C4-2B (cell line): ENCODE measurements at regions not wholly inside any gene's neighbourhood (a gene's known extent, or its start where the extent isn't known, plus 50 kb on each side); places are given as distances from the start of the nearest gene placed in this dataset.
A peak's percentile ranks its signal among the peaks of the same experiment; 100 is the strongest.
"Not testable (repeated sequence)": the region's sequence is repeated elsewhere in the genome, so short reads cannot be mapped to it uniquely, and the experiment has no call there.

ENCODE experiments used
- H3K27ac ChIP-seq: fragments of 450-650 bp; 2 replicates; pipeline ENCODE4 v1.5.1; 2017
- ZFX ChIP-seq: fragments of 450-650 bp; IDR thresholded peaks from 2 replicates; pipeline ENCODE4 v1.6.1; 2017
- TF ChIP-seq, protein P1 (sequence below): fragments of 450-650 bp; conservative IDR thresholded peaks from 2 replicates; pipeline ENCODE4 v1.5.1; 2017; ENCODE audit warnings: mild to moderate bottlenecking

DNA sequence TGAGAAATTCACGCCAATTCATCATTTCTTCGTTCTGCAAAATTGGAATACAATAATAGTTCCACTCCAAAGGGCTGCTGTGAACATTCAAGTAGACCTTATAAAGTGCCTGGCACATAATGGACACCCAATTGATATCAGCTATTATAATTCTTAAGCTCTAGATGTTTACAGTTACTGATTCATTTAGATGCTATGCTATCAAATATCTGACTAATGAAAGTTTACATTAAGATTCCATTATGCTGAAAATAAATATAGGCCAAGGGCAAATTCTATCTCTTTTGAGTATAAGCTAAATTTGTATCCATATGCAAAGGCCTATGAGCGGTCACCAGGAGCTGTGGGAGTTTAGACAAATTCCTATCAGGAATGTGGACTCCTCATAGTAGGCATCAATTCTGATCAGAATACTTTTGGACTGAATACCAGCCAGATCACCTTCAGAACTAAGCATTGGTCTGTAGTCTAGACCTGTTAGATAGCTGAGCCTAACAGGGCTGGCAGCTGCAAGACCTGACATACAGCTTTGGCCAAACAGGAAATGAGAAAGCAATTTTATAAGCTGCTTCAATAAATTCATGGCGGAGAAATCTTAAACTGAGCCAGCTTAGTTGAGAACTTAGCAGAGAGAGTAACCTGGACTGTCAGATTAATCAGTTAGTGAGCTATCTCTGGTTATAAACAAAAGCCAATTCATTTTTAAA, 384.3 kb upstream of the ACTRT1 start:
- TF ChIP-seq, protein P1, sequence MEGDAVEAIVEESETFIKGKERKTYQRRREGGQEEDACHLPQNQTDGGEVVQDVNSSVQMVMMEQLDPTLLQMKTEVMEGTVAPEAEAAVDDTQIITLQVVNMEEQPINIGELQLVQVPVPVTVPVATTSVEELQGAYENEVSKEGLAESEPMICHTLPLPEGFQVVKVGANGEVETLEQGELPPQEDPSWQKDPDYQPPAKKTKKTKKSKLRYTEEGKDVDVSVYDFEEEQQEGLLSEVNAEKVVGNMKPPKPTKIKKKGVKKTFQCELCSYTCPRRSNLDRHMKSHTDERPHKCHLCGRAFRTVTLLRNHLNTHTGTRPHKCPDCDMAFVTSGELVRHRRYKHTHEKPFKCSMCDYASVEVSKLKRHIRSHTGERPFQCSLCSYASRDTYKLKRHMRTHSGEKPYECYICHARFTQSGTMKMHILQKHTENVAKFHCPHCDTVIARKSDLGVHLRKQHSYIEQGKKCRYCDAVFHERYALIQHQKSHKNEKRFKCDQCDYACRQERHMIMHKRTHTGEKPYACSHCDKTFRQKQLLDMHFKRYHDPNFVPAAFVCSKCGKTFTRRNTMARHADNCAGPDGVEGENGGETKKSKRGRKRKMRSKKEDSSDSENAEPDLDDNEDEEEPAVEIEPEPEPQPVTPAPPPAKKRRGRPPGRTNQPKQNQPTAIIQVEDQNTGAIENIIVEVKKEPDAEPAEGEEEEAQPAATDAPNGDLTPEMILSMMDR, result no peak
- TF ChIP-seq ZFX, result no peak
- peak overlapping the region; percentile 28; the same call in 1 of the 2 replicates for H3K27ac ChIP-seq

DNA sequence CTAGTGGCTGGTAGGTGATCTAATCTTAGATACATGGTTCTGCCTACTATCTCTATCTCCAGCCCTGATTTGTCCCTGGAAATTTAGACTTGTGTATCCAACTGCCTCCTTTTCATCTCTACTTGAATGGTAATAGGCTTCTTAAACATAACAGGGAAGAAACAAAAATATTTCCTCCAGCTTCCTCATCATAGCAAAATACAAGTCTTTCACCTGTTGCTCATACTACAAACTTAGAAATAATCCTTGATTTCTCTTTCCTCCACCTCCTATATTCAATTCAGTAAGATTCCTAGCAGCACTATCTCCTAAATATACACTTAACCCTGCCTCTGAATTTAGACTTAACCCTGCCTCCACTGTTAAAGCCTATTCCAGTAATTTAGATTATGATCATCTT, 373.3 kb upstream of the ACTRT1 start:
- TF ChIP-seq, protein P1, result no peak
- no peak for TF ChIP-seq ZFX
- H3K27ac ChIP-seq, result no peak overlapping the region

DNA sequence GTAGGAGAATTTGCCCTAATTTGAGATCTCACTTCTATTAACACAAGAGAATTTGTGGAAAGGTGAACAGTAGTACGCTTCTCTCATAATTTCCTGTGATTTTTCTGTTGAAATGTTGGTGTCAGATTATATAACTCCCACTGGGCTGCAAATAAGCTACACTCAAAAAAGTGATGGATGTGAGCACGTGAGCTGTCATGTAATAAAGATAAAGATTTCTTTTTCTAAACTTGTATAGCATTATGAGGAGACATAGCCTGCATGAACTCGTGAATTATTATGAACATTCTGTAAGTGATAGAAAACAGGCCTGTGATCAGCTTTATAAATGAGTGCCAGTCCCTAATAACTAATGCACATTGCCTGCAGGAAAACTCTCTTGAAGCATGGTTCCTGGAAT, 356.6 kb upstream of the ACTRT1 start:
- H3K27ac ChIP-seq, result no peak overlapping the region
- TF ChIP-seq, protein P1, result no peak

DNA sequence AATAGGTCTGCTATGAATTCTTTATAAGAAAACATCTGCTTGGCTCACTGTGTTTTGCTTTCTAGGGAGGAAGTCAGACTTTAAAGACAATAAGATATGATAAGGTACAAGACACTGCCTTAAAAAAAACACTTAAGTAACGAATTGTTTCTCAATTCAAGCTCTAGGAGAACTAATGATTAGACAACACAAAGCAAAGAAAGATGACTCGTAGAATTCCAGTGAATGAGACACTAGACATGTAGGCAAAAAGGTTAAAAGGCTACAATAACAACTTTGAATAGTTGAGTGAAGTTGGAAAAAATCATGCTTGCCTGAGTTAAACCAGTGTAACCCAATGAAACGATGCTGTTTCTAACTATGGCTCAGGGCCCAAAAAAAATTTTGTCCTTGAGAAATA, 344.4 kb upstream of the ACTRT1 start:
- H3K27ac ChIP-seq, result no peak overlapping the region
- TF ChIP-seq, protein P1, result no peak
- TF ChIP-seq ZFX, result no peak

DNA sequence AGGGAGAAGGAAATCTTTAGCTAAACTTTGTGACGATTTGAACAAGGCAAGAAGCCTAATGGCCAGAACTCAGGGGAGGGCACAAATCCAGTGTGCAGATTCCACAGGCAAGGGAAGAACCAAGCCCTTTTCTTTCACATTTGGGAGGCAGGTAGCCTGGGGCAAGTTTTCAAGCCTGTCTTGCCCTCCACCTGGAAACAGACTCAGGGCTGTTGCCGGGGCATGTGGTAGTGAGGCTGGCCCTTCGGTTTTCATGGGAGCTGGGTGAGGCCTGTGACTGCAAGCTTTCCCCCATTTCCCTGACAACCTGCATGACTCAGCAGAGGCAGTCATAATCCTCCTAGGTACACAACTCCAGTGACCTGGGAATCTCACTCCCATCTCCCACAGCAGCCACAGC, 331.6 kb upstream of the ACTRT1 start:
- not testable (repeated sequence) for H3K27ac ChIP-seq

DNA sequence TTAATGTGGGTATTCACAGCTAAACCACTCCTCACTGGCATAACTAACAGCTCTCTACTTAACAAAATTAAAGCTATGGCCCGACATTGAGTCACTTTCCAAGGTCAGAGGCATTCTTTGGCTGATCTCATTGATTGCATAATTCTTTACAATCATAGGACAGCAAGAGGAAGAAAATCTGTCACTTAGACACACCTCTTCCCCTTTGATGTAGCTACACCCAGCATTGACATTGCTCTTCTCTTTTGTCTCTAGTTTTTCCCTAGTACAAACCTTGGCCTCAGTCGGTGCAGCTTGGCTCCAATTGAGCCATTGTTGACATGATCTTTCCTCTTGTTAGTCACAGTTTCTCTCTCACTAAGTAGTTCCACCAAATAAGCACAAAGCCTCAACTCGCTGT, 313.3 kb upstream of the ACTRT1 start:
- TF ChIP-seq, protein P1, result no peak
- no peak for TF ChIP-seq ZFX
- H3K27ac ChIP-seq, result no peak overlapping the region

DNA sequence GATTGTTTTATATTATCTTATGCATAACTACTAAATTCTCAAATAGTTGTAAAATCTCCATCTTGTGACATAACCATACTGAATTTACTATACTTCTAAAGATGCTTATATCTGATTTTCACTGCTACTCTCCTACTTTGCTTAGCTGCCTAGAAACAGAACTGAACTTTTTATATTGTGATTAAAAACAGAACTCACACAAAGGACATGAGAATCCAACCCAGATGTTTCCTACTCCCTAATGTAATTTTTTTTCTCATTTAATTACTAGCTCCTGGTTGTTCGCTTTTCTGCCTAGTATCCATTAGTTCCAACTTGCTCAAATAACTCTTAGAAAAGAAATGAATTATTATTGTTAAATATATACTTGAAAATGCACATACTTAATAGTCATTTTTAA, 283.5 kb upstream of the ACTRT1 start:
- TF ChIP-seq, protein P1, result no peak
- no peak for TF ChIP-seq ZFX
- H3K27ac ChIP-seq, result no peak overlapping the region

DNA sequence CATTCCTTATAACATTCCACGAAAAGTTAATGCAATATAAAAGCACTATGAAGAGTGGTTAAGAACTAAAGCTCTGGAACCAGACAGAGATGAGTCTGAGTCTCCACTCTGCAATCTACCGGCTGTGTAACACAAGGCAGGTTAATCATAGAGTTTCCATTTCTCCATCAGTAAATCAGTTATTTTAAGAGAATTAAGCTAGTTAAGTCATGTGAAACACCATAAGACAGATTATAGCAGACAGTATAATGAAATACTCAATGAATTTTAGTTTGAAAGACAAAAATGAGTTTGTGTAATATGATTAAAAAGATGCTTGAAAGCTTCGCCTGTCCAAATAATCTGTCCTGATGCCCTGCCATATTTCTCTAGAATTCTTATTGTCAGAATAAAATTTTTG, 282.6 kb upstream of the ACTRT1 start:
- TF ChIP-seq ZFX, result no peak
- TF ChIP-seq, protein P1, result no peak
- no peak overlapping the region for H3K27ac ChIP-seq
